Smooth muscle cell (in vitro differentiated cells): ENCODE measurements at regions not wholly inside any gene's neighbourhood (a gene's known extent, or its start where the extent isn't known, plus 50 kb on each side); places are given as distances from the start of the nearest gene placed in this dataset.

Source experiments
- DNase-seq: peaks from one replicate; lab custom pipeline; 2025; ENCODE audit not compliant: unreplicated experiment; lab: John Stamatoyannopoulos, UW
- H2AFZ ChIP-seq: fragments of 200-600 bp; sonication (generic); 2 replicates; pipeline ENCODE4 v1.6.0; 2016; ENCODE audit warnings: antibody characterized with exemption, low read depth, mild to moderate bottlenecking
- H3F3A ChIP-seq: fragments of 200-600 bp; sonication (generic); 2 replicates; pipeline ENCODE4 v1.6.0; 2017; ENCODE audit warnings: antibody characterized with exemption, low read depth
- H3K27ac ChIP-seq: fragments of 200-600 bp; sonication (generic); 2 replicates; pipeline ENCODE4 v1.5.1; 2016; ENCODE audit warnings: low read depth, mild to moderate bottlenecking
- H3K27me3 ChIP-seq: fragments of 200-600 bp; sonication (generic); 2 replicates; pipeline ENCODE4 v1.6.1; 2016; ENCODE audit warnings: low read depth, mild to moderate bottlenecking
- H3K36me3 ChIP-seq: fragments of 200-600 bp; sonication (generic); 2 replicates; pipeline ENCODE4 v1.5.1; 2016; ENCODE audit warnings: low read depth
- H3K4me1 ChIP-seq: fragments of 200-600 bp; sonication (generic); 2 replicates; pipeline ENCODE4 v1.5.1; 2016; ENCODE audit warnings: low read depth
- H3K4me2 ChIP-seq: fragments of 200-600 bp; sonication (generic); 2 replicates; pipeline ENCODE4 v1.6.0; 2016; ENCODE audit warnings: mild to moderate bottlenecking
- H3K4me3 ChIP-seq: fragments of 200-600 bp; sonication (generic); 2 replicates; pipeline ENCODE4 v1.5.1; 2016; ENCODE audit warnings: mild to moderate bottlenecking
- H3K79me2 ChIP-seq: fragments of 200-600 bp; sonication (generic); 2 replicates; pipeline ENCODE4 v1.6.0; 2016; ENCODE audit warnings: low read depth, mild to moderate bottlenecking
- H3K9ac ChIP-seq: fragments of 200-600 bp; sonication (generic); 2 replicates; pipeline ENCODE4 v1.6.0; 2016; ENCODE audit warnings: low read depth
- H3K9me3 ChIP-seq: fragments of 200-600 bp; sonication (generic); replicated peaks from 2 replicates; pipeline ENCODE4 v1.5.1; 2016; ENCODE audit warnings: low read depth
- H4K20me1 ChIP-seq: fragments of 200-600 bp; sonication (generic); 2 replicates; pipeline ENCODE4 v1.6.0; 2016; ENCODE audit warnings: low read depth
- WGBS: methylation state at CpG from one replicate; pipeline ENCODE4 v1.1.7; 2016; ENCODE audit warnings: low lambda C conversion rate; 5-methylcytosine and 5-hydroxymethylcytosine counted together
- TF ChIP-seq, protein P1 (sequence below): fragments of 200-600 bp; sonication (generic); IDR thresholded peaks from 2 replicates; pipeline ENCODE4 v1.5.1; 2017; ENCODE audit warnings: borderline replicate concordance, mild to moderate bottlenecking, antibody characterized with exemption; ENCODE audit not compliant: insufficient read depth, poor library complexity, severe bottlenecking

DNA sequence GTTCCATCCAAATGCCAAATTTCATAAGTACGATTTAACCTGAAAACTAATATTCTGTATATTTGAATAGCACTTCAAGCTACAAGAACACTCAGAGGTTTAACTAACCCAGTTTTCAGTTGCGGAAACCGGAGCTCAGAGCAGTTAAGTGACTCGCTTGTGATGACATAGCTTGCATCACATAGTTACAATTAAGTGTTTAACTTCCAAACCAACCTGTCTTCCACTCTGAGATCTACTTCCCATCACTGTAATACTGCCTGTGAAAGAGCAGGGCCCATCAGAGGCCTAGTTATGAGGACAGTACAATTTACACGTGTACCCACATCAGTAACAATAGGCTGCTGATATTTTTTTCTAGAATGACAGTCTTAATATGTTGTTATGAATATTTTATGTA is 120.3 kb downstream of the MAD2L1 start:
- Histone ChIP-seq H2AFZ (no peak overlapping the region), H3K9me3 (no peaks in the 10 kb centered on the region), H3K4me2 (no peak overlapping the region), H3K4me1 (no peaks in the 10 kb centered on the region), H3K36me3 (no peaks in the 10 kb centered on the region), H3K4me3 (no peak overlapping the region), H3K79me2 (no peaks in the 10 kb centered on the region), H3F3A (no peaks in the 10 kb centered on the region), H3K9ac (no peak overlapping the region), H3K27me3 (no peaks in the 10 kb centered on the region), H4K20me1 (no peaks in the 10 kb centered on the region), H3K27ac (no peak overlapping the region)
- 76% methylated on average over 5 of the region's 5 CpGs for WGBS
- DNase-seq: no peak
- TF ChIP-seq, protein P1, sequence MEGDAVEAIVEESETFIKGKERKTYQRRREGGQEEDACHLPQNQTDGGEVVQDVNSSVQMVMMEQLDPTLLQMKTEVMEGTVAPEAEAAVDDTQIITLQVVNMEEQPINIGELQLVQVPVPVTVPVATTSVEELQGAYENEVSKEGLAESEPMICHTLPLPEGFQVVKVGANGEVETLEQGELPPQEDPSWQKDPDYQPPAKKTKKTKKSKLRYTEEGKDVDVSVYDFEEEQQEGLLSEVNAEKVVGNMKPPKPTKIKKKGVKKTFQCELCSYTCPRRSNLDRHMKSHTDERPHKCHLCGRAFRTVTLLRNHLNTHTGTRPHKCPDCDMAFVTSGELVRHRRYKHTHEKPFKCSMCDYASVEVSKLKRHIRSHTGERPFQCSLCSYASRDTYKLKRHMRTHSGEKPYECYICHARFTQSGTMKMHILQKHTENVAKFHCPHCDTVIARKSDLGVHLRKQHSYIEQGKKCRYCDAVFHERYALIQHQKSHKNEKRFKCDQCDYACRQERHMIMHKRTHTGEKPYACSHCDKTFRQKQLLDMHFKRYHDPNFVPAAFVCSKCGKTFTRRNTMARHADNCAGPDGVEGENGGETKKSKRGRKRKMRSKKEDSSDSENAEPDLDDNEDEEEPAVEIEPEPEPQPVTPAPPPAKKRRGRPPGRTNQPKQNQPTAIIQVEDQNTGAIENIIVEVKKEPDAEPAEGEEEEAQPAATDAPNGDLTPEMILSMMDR: no peak

DNA sequence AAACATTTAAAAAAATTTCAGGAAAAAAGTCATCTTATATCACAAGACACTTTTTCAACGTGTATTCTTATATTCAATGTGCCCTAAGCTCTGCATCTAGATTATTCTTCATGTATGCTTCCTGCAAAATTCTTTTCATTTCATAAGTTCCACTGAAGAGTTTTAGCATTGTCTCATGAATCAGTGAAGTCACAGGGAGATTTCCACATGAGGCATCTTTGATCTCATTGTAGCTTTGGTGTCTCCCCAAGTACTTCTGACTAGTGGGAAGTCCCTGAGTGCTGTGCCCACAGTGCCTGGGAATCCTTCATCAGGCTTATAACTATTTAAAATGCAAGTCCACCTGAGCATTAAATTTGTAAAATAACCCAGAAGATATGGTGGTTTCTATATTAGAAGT is 123.8 kb downstream of the MAD2L1 start:
- no peak overlapping the region for H3K27ac ChIP-seq
- no peaks in the 10 kb centered on the region for H3K79me2 ChIP-seq
- H3K4me2 ChIP-seq: no peak overlapping the region
- no peaks in the 10 kb centered on the region for H3K9me3 ChIP-seq
- H3K4me3 ChIP-seq: no peak overlapping the region
- WGBS: 88% methylated on average over 1 of the region's 1 CpG
- H3K4me1 ChIP-seq: no peaks in the 10 kb centered on the region
- H3K36me3 ChIP-seq: no peaks in the 10 kb centered on the region
- no peaks in the 10 kb centered on the region for H3K27me3 ChIP-seq
- DNase-seq: no peak
- TF ChIP-seq, protein P1: no peak
- no peaks in the 10 kb centered on the region for H4K20me1 ChIP-seq
- H2AFZ ChIP-seq: no peak overlapping the region
- H3F3A ChIP-seq: no peaks in the 10 kb centered on the region
- no peak overlapping the region for H3K9ac ChIP-seq

GRCh38 chr4:119940557-119940956 is 126.1 kb downstream of the MAD2L1 start:
- no peak overlapping the region for H3K9ac ChIP-seq
- no peaks in the 10 kb centered on the region for H3K9me3 ChIP-seq
- H3K79me2 ChIP-seq: no peaks in the 10 kb centered on the region
- H3K4me3 ChIP-seq: no peak overlapping the region
- no peak overlapping the region for H3K4me2 ChIP-seq
- 96% methylated on average over 1 of the region's 1 CpG for WGBS
- DNase-seq: no peak
- TF ChIP-seq, protein P1: no peak
- no peaks in the 10 kb centered on the region for H3F3A ChIP-seq
- H3K27me3 ChIP-seq: peaks cover 8% of the 10 kb centered on the region
- H3K4me1 ChIP-seq: no peaks in the 10 kb centered on the region
- H4K20me1 ChIP-seq: no peaks in the 10 kb centered on the region
- H2AFZ ChIP-seq: no peak overlapping the region
- H3K36me3 ChIP-seq: no peaks in the 10 kb centered on the region
- no peak overlapping the region for H3K27ac ChIP-seq
